Parathyroid adenoma (tissue), 2 donors: ENCODE measurements at regions not wholly inside any gene's neighbourhood (a gene's known extent, or its start where the extent isn't known, plus 50 kb on each side); places are given as distances from the start of the nearest gene placed in this dataset.

Source experiments
- H2AFZ ChIP-seq: fragments of 300-600 bp; sonication (generic); one replicate; pipeline ENCODE4 v1.7.0; 2017; ENCODE audit warnings: antibody characterized with exemption, mild to moderate bottlenecking
- H3K27ac ChIP-seq: fragments of 300-600 bp; sonication (generic); one replicate; pipeline ENCODE4 v1.7.0; 2017
- H3K27me3 ChIP-seq: fragments of 300-600 bp; sonication (generic); one replicate; pipeline ENCODE4 v1.7.0; 2017; ENCODE audit warnings: low read length; ENCODE audit not compliant: control insufficient read depth, insufficient read depth
- H3K36me3 ChIP-seq: fragments of 300-600 bp; sonication (generic); one replicate; pipeline ENCODE4 v1.7.0; 2017; ENCODE audit warnings: low read length; ENCODE audit not compliant: control insufficient read depth, insufficient read depth
- H3K4me1 ChIP-seq: fragments of 300-600 bp; sonication (generic); one replicate; pipeline ENCODE4 v1.7.0; 2017; ENCODE audit warnings: control low read depth
- H3K4me2 ChIP-seq: fragments of 300-600 bp; sonication (generic); one replicate; pipeline ENCODE4 v1.7.0; 2017; ENCODE audit warnings: low read length
- H3K4me3 ChIP-seq: fragments of 300-600 bp; sonication (generic); one replicate; pipeline ENCODE4 v1.7.0; 2017; ENCODE audit warnings: low read depth, low read length
- H3K79me2 ChIP-seq: fragments of 300-600 bp; sonication (generic); one replicate; pipeline ENCODE4 v1.7.0; 2017; ENCODE audit warnings: control low read depth
- H3K9ac ChIP-seq: fragments of 300-600 bp; sonication (generic); one replicate; pipeline ENCODE4 v1.7.0; 2017; ENCODE audit warnings: mild to moderate bottlenecking
- H3K9me3 ChIP-seq: fragments of 300-600 bp; sonication (generic); one replicate; pipeline ENCODE4 v1.7.0; 2017; ENCODE audit warnings: low read length; ENCODE audit not compliant: control insufficient read depth
- TF ChIP-seq, protein P1 (sequence below): fragments of 300-600 bp; sonication (generic); IDR thresholded peaks from one replicate; pipeline ENCODE4 v1.7.0; 2017; ENCODE audit warnings: antibody characterized with exemption, mild to moderate bottlenecking
- donor health status: primary hyperparathyroidism.

DNA sequence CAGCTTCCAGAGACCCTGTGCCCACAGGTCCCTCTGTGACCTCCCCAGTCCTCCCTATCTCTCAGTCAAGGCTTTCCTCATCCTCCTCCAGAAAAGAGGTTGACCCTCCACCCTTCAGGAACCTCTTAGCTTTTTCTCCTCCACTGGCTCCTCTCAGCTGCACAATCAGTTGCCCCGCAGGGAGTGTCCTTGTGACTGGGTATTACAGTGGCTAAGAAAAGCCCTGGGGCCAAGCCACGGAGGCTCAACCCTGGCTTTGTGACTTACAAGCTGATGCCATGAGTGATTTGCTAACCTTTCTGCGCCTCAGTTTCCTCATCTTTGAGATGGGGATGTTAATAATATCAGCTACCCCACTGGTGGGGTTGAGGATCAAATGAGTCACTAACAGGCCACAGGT lies 66.4 kb upstream of the ZMIZ1 start:
- Histone ChIP-seq H3K4me1 (peaks cover 10% of the 10 kb centered on the region), H3K4me2 (no peak overlapping the region), H3K36me3 (no peaks in the 10 kb centered on the region), H3K27ac (no peak overlapping the region), H2AFZ (no peak overlapping the region), H3K4me3 (no peak overlapping the region), H3K27me3 (no peaks in the 10 kb centered on the region), H3K9me3 (no peaks in the 10 kb centered on the region), H3K9ac (no peak overlapping the region), H3K79me2 (no peaks in the 10 kb centered on the region)
- TF ChIP-seq, protein P1, sequence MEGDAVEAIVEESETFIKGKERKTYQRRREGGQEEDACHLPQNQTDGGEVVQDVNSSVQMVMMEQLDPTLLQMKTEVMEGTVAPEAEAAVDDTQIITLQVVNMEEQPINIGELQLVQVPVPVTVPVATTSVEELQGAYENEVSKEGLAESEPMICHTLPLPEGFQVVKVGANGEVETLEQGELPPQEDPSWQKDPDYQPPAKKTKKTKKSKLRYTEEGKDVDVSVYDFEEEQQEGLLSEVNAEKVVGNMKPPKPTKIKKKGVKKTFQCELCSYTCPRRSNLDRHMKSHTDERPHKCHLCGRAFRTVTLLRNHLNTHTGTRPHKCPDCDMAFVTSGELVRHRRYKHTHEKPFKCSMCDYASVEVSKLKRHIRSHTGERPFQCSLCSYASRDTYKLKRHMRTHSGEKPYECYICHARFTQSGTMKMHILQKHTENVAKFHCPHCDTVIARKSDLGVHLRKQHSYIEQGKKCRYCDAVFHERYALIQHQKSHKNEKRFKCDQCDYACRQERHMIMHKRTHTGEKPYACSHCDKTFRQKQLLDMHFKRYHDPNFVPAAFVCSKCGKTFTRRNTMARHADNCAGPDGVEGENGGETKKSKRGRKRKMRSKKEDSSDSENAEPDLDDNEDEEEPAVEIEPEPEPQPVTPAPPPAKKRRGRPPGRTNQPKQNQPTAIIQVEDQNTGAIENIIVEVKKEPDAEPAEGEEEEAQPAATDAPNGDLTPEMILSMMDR: no peak

DNA sequence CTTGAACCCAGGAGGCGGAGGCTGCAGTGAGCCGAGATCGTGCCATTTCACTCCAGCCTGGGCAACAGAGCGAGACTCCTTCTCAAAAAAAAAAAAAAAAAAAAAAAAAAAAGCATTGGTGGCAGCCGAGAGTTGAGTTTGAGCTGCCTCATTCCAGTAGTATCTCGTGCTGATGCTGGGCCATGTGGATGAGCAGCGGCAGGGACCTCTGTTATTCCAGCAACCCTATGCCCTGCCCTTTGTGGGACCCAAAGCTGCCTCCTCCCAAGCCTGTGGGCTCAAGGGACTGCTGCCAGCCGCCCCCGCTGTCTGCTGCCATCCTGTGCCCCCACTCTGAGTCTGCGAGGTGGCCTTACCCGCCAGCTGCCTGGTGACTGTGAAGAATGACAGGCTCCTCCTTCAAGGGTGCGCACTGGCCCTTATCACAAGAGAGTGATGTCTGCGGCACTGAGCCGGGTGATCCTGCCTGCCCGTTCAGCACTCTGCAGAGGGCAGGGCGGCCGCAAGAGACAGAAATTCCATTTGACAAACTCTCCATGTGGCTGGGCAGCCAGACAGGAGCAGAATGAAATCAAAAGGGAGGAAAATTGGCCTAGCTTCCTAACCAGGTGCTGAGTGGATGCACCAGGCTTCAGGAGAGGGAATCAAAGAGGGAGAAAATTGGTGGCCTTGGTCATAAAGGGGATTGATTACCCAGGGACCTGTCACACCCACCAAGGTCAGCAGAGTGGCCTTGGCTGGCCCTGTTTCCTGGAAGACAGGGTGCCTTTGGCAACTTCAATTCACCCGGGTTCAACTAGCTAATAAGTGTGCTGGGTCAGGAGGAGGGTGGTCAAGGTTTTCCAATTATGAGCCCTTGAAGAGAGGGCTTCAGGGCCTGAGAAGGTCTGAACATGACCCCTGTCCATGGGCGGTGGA lies 65.3 kb upstream of the ZMIZ1 start:
- Histone ChIP-seq H3K27me3 (no peaks in the 10 kb centered on the region), H3K4me3 (no peak overlapping the region), H3K9me3 (no peaks in the 10 kb centered on the region), H2AFZ (no peak overlapping the region), H3K79me2 (no peaks in the 10 kb centered on the region), H3K36me3 (no peaks in the 10 kb centered on the region), H3K4me2 (no peak overlapping the region), H3K27ac (no peak overlapping the region), H3K4me1 (peaks cover 10% of the 10 kb centered on the region), H3K9ac (no peak overlapping the region)
- TF ChIP-seq, protein P1: no peak

DNA sequence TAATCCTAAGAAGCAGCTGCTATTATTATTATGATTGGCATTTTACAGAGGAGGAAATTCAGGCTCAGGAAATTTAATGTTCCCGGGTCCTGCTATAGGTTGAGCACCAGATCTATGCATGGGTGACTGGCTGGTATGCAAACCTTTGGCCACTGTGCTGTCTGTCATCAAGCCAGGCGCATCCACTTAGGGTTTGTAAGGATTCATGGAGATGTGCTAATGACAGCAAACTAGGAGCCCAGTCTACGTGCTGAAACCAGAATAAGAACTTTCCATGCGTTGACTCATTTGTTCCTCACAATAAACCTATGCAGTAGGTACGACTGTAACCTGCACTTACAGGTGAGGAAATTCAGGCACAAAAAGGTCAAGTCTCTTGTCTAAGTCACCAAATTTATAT lies 64.5 kb upstream of the ZMIZ1 start:
- no peaks in the 10 kb centered on the region for H3K79me2 ChIP-seq
- H3K9me3 ChIP-seq: no peaks in the 10 kb centered on the region
- no peak overlapping the region for H3K9ac ChIP-seq
- no peak overlapping the region for H3K4me3 ChIP-seq
- H3K36me3 ChIP-seq: no peaks in the 10 kb centered on the region
- H3K27me3 ChIP-seq: no peaks in the 10 kb centered on the region
- TF ChIP-seq, protein P1: no peak
- no peak overlapping the region for H3K4me2 ChIP-seq
- no peak overlapping the region for H3K27ac ChIP-seq
- H3K4me1 ChIP-seq: peaks cover 10% of the 10 kb centered on the region
- no peak overlapping the region for H2AFZ ChIP-seq

DNA sequence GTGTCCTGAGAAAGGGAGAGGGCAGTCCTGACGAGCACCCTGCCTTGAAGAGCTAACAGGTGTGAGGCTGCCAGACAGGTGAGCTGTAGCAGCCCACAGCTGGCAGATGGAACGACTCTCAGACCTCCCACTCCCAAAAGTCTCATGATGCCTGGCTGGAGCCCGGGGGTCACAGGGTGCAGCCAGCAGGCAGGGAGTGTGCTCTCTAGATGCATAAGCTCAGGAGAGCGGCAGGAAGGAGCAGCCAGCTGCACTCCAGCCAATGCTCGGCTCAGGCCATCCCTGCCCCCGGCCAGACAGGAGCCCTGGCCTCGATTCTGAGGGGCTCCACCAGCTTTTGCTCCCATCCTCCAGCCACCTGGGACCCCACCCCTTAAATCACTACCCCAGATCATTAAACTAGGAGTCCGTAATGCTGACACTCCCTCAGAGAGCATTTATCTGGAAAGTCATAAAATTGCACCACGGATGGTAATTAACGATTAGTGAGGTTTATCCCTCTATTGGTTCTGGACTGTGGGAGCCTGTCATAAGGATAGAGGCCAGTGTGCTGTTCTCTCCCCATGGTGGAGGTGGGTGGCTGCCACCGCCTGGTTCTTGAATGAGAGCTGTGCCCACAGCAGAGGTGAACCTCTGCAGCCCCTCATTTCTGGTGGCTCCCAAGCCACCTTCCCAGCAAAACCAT lies 63.5 kb upstream of the ZMIZ1 start:
- Histone ChIP-seq H3K4me2 (no peak overlapping the region), H3K27ac (no peak overlapping the region)

More for the DNA sequence above, 63.5 kb upstream of the ZMIZ1 start:
- Histone ChIP-seq H3K4me1 (peaks cover 7% of the 10 kb centered on the region), H3K9me3 (no peaks in the 10 kb centered on the region), H3K9ac (no peak overlapping the region), H3K36me3 (no peaks in the 10 kb centered on the region), H2AFZ (no peak overlapping the region), H3K27me3 (no peaks in the 10 kb centered on the region), H3K79me2 (no peaks in the 10 kb centered on the region), H3K4me3 (no peak overlapping the region)
- TF ChIP-seq, protein P1: no peak
